Activated CD4-positive, alpha-beta memory T cell treated with anti-CD3 and anti-CD28 coated beads, Interleukin-2, amount 10 ng/mL, durations not matched to agents 7 days and 5 days (primary cell): ENCODE measurements at regions not wholly inside any gene's neighbourhood (a gene's known extent, or its start where the extent isn't known, plus 50 kb on each side); places are given as distances from the start of the nearest gene placed in this dataset.

Experiments used
- CTCF ChIA-PET: fragments of 350-600 bp; sonication (Branson Sonifier 250); formaldehyde crosslinking; loops from one replicate; lab custom pipeline; 2021; ENCODE audit warnings: antibody characterized with exemption, inconsistent platforms; lab: Charles Lee
- POLR2A ChIA-PET: fragments of 350-600 bp; sonication (Branson Sonifier 250); formaldehyde crosslinking; loops from one replicate; lab custom pipeline; 2021; ENCODE audit warnings: antibody characterized with exemption; lab: Charles Lee
- DNase-seq: peaks from one replicate; pipeline ENCODE4 v3.0.0-alpha.2; 2020
- H3K27ac Mint-ChIP-seq: one replicate; pipeline ENCODE4 v1.8.0; 2021; ENCODE audit warnings: mild to moderate bottlenecking, mixed read lengths
- H3K27me3 Mint-ChIP-seq: one replicate; pipeline ENCODE4 v1.8.0; 2021; ENCODE audit warnings: mixed read lengths
- H3K36me3 Mint-ChIP-seq: one replicate; pipeline ENCODE4 v1.8.0; 2021; ENCODE audit warnings: low read depth, mixed read lengths
- H3K4me1 Mint-ChIP-seq: one replicate; pipeline ENCODE4 v1.8.0; 2021; ENCODE audit warnings: mixed read lengths
- H3K4me3 Mint-ChIP-seq: one replicate; pipeline ENCODE4 v1.8.0; 2021; ENCODE audit warnings: mild to moderate bottlenecking, mixed read lengths
- H3K9me3 Mint-ChIP-seq: one replicate; pipeline ENCODE4 v1.8.0; 2021; ENCODE audit warnings: mixed read lengths

- Mint-ChIP-seq H3K4me3 (no peak overlapping the region), H3K36me3 (no peaks in the 10 kb centered on the region), H3K27ac (no peak overlapping the region), H3K9me3 (no peaks in the 10 kb centered on the region), H3K4me1 (no peaks in the 10 kb centered on the region), H3K27me3 (peaks cover 5% of the 10 kb centered on the region)
- CTCF ChIA-PET: no interaction called here
- DNase-seq: no peak
- POLR2A ChIA-PET: no interaction called here
Observed at GRCh38 chr6:168154263-168154917, 75.4 kb upstream of the FRMD1 start.

- H3K27ac Mint-ChIP-seq: no peak overlapping the region
- H3K4me3 Mint-ChIP-seq: no peak overlapping the region
- H3K9me3 Mint-ChIP-seq: no peaks in the 10 kb centered on the region
- ChIA-PET POLR2A (no interaction called here), CTCF (no interaction called here)
- H3K36me3 Mint-ChIP-seq: no peaks in the 10 kb centered on the region
- no peaks in the 10 kb centered on the region for H3K4me1 Mint-ChIP-seq
- DNase-seq: no peak
- H3K27me3 Mint-ChIP-seq: peaks cover 5% of the 10 kb centered on the region
Observed at GRCh38 chr6:168153553-168153952, 74.5 kb upstream of the FRMD1 start.

GRCh38 chr6:168152980-168153379 lies 74.0 kb upstream of the FRMD1 start:
- ChIA-PET CTCF (no interaction called here), POLR2A (no interaction called here)
- no peaks in the 10 kb centered on the region for H3K36me3 Mint-ChIP-seq
- H3K4me1 Mint-ChIP-seq: no peaks in the 10 kb centered on the region
- no peak overlapping the region for H3K27ac Mint-ChIP-seq
- peaks cover 5% of the 10 kb centered on the region for H3K27me3 Mint-ChIP-seq
- no peak for DNase-seq
- no peak overlapping the region for H3K4me3 Mint-ChIP-seq
- H3K9me3 Mint-ChIP-seq: no peaks in the 10 kb centered on the region

GRCh38 chr6:168152306-168152963 lies 73.4 kb upstream of the FRMD1 start:
- no peaks in the 10 kb centered on the region for H3K36me3 Mint-ChIP-seq
- CTCF ChIA-PET: no interaction called here
- no peaks in the 10 kb centered on the region for H3K9me3 Mint-ChIP-seq
- no peak for DNase-seq
- H3K4me1 Mint-ChIP-seq: no peaks in the 10 kb centered on the region
- peaks cover 2% of the 10 kb centered on the region for H3K27me3 Mint-ChIP-seq
- POLR2A ChIA-PET: no interaction called here
- H3K27ac Mint-ChIP-seq: no peak overlapping the region
- no peak overlapping the region for H3K4me3 Mint-ChIP-seq

GRCh38 chr6:168150551-168151320 lies 71.7 kb upstream of the FRMD1 start:
- Mint-ChIP-seq H3K9me3 (no peaks in the 10 kb centered on the region), H3K36me3 (no peaks in the 10 kb centered on the region), H3K27ac (no peak overlapping the region), H3K27me3 (no peaks in the 10 kb centered on the region), H3K4me1 (no peaks in the 10 kb centered on the region), H3K4me3 (no peak overlapping the region)
- CTCF ChIA-PET: no interaction called here
- POLR2A ChIA-PET: no interaction called here
- DNase-seq: no peak

GRCh38 chr6:168149015-168149414 lies 70.0 kb upstream of the FRMD1 start:
- H3K4me1 Mint-ChIP-seq: no peaks in the 10 kb centered on the region
- no peak overlapping the region for H3K4me3 Mint-ChIP-seq
- CTCF ChIA-PET: no interaction called here
- no peak overlapping the region for H3K27ac Mint-ChIP-seq
- DNase-seq: peak; percentile 12
- POLR2A ChIA-PET: no interaction called here
- H3K27me3 Mint-ChIP-seq: peaks cover 8% of the 10 kb centered on the region
- no peaks in the 10 kb centered on the region for H3K9me3 Mint-ChIP-seq
- no peaks in the 10 kb centered on the region for H3K36me3 Mint-ChIP-seq

- no peak overlapping the region for H3K27ac Mint-ChIP-seq
- no peaks in the 10 kb centered on the region for H3K9me3 Mint-ChIP-seq
- H3K27me3 Mint-ChIP-seq: peaks cover 11% of the 10 kb centered on the region
- peak; percentile 11 for DNase-seq
- H3K36me3 Mint-ChIP-seq: no peaks in the 10 kb centered on the region
- no peak overlapping the region for H3K4me3 Mint-ChIP-seq
- CTCF ChIA-PET: no interaction called here
- POLR2A ChIA-PET: no interaction called here
- no peaks in the 10 kb centered on the region for H3K4me1 Mint-ChIP-seq
Observed at GRCh38 chr6:168148231-168148849, 69.3 kb upstream of the FRMD1 start.

- CTCF ChIA-PET: no interaction called here
- no peak for DNase-seq
- POLR2A ChIA-PET: no interaction called here
- Mint-ChIP-seq H3K27ac (no peak overlapping the region), H3K36me3 (no peaks in the 10 kb centered on the region), H3K4me3 (no peak overlapping the region), H3K27me3 (peaks cover 20% of the 10 kb centered on the region), H3K9me3 (no peaks in the 10 kb centered on the region), H3K4me1 (no peaks in the 10 kb centered on the region)
Observed at GRCh38 chr6:168147205-168147738, 68.3 kb upstream of the FRMD1 start.

- POLR2A ChIA-PET: no interaction called here
- peak; percentile 10 for DNase-seq
- CTCF ChIA-PET: no interaction called here
Observed at GRCh38 chr6:168145747-168146596, 67.0 kb upstream of the FRMD1 start.

GRCh38 chr6:168139121-168139520 lies 60.1 kb upstream of the FRMD1 start:
- Mint-ChIP-seq H3K36me3 (no peaks in the 10 kb centered on the region), H3K4me1 (no peaks in the 10 kb centered on the region), H3K27ac (no peak overlapping the region), H3K4me3 (no peak overlapping the region), H3K9me3 (no peaks in the 10 kb centered on the region), H3K27me3 (peaks cover 31% of the 10 kb centered on the region)
- ChIA-PET CTCF (no interaction called here), POLR2A (no interaction called here)
- no peak for DNase-seq

More at GRCh38 chr6:168145747-168146596, 67.0 kb upstream of the FRMD1 start:
- H3K9me3 Mint-ChIP-seq: no peaks in the 10 kb centered on the region
- H3K27ac Mint-ChIP-seq: no peak overlapping the region
- H3K27me3 Mint-ChIP-seq: peaks cover 27% of the 10 kb centered on the region
- H3K4me3 Mint-ChIP-seq: no peak overlapping the region
- H3K36me3 Mint-ChIP-seq: no peaks in the 10 kb centered on the region
- no peaks in the 10 kb centered on the region for H3K4me1 Mint-ChIP-seq

- no peaks in the 10 kb centered on the region for H3K36me3 Mint-ChIP-seq
- H3K9me3 Mint-ChIP-seq: no peaks in the 10 kb centered on the region
- DNase-seq: peak; percentile 12
- H3K27me3 Mint-ChIP-seq: peaks cover 30% of the 10 kb centered on the region
- POLR2A ChIA-PET: no interaction called here
- no peaks in the 10 kb centered on the region for H3K4me1 Mint-ChIP-seq
- CTCF ChIA-PET: no interaction called here
- H3K27ac Mint-ChIP-seq: no peak overlapping the region
- no peak overlapping the region for H3K4me3 Mint-ChIP-seq
Observed at GRCh38 chr6:168138436-168138835, 59.4 kb upstream of the FRMD1 start.

- DNase-seq: peak; percentile 9
- CTCF ChIA-PET: no interaction called here
- no peaks in the 10 kb centered on the region for H3K4me1 Mint-ChIP-seq
- H3K9me3 Mint-ChIP-seq: no peaks in the 10 kb centered on the region
- no peak overlapping the region for H3K27ac Mint-ChIP-seq
- H3K4me3 Mint-ChIP-seq: no peak overlapping the region
- H3K36me3 Mint-ChIP-seq: no peaks in the 10 kb centered on the region
- POLR2A ChIA-PET: no interaction called here
- peaks cover 27% of the 10 kb centered on the region for H3K27me3 Mint-ChIP-seq
Observed at GRCh38 chr6:168137024-168137423, 58.0 kb upstream of the FRMD1 start.
